SK-N-SH treated with all-trans-retinoic acid at 6 μM for 48 hours (cell line): ENCODE measurements at regions not wholly inside any gene's neighbourhood (a gene's known extent, or its start where the extent isn't known, plus 50 kb on each side); places are given as distances from the start of the nearest gene placed in this dataset.

Experiments used
- ATAC-seq: fragments of 200-7000 bp; cut with Tn5 transposase; 3 replicates; pipeline ENCODE4 v1.9.1; 2020; ENCODE audit warnings: mild to moderate bottlenecking, moderate library complexity
- ARNTL ChIP-seq: fragments of 450-650 bp; formaldehyde crosslinking; IDR thresholded peaks from 2 replicates; pipeline ENCODE4 v1.5.0; 2020; ENCODE audit warnings: low read depth, mild to moderate bottlenecking, moderate library complexity, borderline replicate concordance
- BACH2 ChIP-seq: fragments of 250-450 bp; sonication (Bioruptor Pico); IDR thresholded peaks from 2 replicates; pipeline ENCODE4 v1.9.0; 2021; ENCODE audit warnings: mild to moderate bottlenecking, borderline replicate concordance
- CREB5 ChIP-seq: fragments of 250-450 bp; sonication (Bioruptor Pico); IDR thresholded peaks from 2 replicates; pipeline ENCODE4 v1.5.1; 2020; ENCODE audit warnings: low read depth, mild to moderate bottlenecking, moderate library complexity
- CSDC2 ChIP-seq: fragments of 250-450 bp; sonication (Bioruptor Pico); IDR thresholded peaks from 2 replicates; pipeline ENCODE4 v1.5.0; 2020; ENCODE audit warnings: mild to moderate bottlenecking, moderate library complexity
- CSRNP3 ChIP-seq: fragments of 250-450 bp; sonication (Bioruptor Pico); IDR thresholded peaks from 2 replicates; pipeline ENCODE4 v1.5.1; 2021; ENCODE audit warnings: mild to moderate bottlenecking, moderate library complexity
- ESRRG ChIP-seq: fragments of 250-450 bp; sonication (Bioruptor Pico); IDR thresholded peaks from 2 replicates; pipeline ENCODE4 v1.6.1; 2021; ENCODE audit warnings: mild to moderate bottlenecking
- GLIS3 ChIP-seq: fragments of 250-450 bp; sonication (Bioruptor Pico); IDR thresholded peaks from 2 replicates; pipeline ENCODE4 v1.5.0; 2020; ENCODE audit warnings: mild to moderate bottlenecking, moderate library complexity
- PATZ1 ChIP-seq: fragments of 250-450 bp; sonication (Bioruptor Pico); IDR thresholded peaks from 2 replicates; pipeline ENCODE4 v1.8.0; 2020; ENCODE audit warnings: mild to moderate bottlenecking, moderate library complexity, borderline replicate concordance
- POU6F1 ChIP-seq: fragments of 250-450 bp; sonication (Bioruptor Pico); IDR thresholded peaks from 2 replicates; pipeline ENCODE4 v1.8.0; 2021; ENCODE audit warnings: low read depth, mild to moderate bottlenecking, moderate library complexity, borderline replicate concordance
- PPARA ChIP-seq: fragments of 250-450 bp; sonication (Bioruptor Pico); IDR thresholded peaks from 2 replicates; pipeline ENCODE4 v1.5.0; 2020; ENCODE audit warnings: mild to moderate bottlenecking, borderline replicate concordance
- RARB ChIP-seq: fragments of 250-450 bp; sonication (Bioruptor Pico); IDR thresholded peaks from 2 replicates; pipeline ENCODE4 v1.8.0; 2021; ENCODE audit warnings: mild to moderate bottlenecking, moderate library complexity
- SNAI2 ChIP-seq: fragments of 250-450 bp; sonication (Bioruptor Pico); IDR thresholded peaks from 2 replicates; pipeline ENCODE4 v1.5.0; 2020; ENCODE audit warnings: mild to moderate bottlenecking, moderate library complexity
- TCF4 ChIP-seq: fragments of 250-450 bp; sonication (Bioruptor Pico); IDR thresholded peaks from 2 replicates; pipeline ENCODE4 v1.8.0; 2021; ENCODE audit warnings: mild to moderate bottlenecking, moderate library complexity, borderline replicate concordance
- TOX ChIP-seq: fragments of 250-450 bp; sonication (Bioruptor Pico); IDR thresholded peaks from 2 replicates; pipeline ENCODE4 v1.8.0; 2021; ENCODE audit warnings: mild to moderate bottlenecking, moderate library complexity, borderline replicate concordance
- TSHZ2 ChIP-seq: fragments of 250-450 bp; sonication (Bioruptor Pico); IDR thresholded peaks from 2 replicates; pipeline ENCODE4 v1.5.0; 2020; ENCODE audit warnings: mild to moderate bottlenecking, moderate library complexity
- ZC3H10 ChIP-seq: fragments of 250-450 bp; sonication (Bioruptor Pico); IDR thresholded peaks from 2 replicates; pipeline ENCODE4 v1.5.1; 2021; ENCODE audit warnings: mild to moderate bottlenecking, moderate library complexity
- ZFP3 ChIP-seq: fragments of 250-450 bp; sonication (Bioruptor Pico); IDR thresholded peaks from 2 replicates; pipeline ENCODE4 v1.5.0; 2020; ENCODE audit warnings: mild to moderate bottlenecking, moderate library complexity
- ZFP30 ChIP-seq: fragments of 450-650 bp; formaldehyde crosslinking; IDR thresholded peaks from 2 replicates; pipeline ENCODE4 v1.5.0; 2022; ENCODE audit warnings: mild to moderate bottlenecking, moderate library complexity
- ZNF565 ChIP-seq: fragments of 450-650 bp; formaldehyde crosslinking; conservative IDR thresholded peaks from 2 replicates; pipeline ENCODE4 v1.5.0; 2020; ENCODE audit warnings: low read depth, mild to moderate bottlenecking, moderate library complexity
- ZNF70 ChIP-seq: fragments of 450-650 bp; formaldehyde crosslinking; IDR thresholded peaks from 2 replicates; pipeline ENCODE4 v1.5.0; 2020; ENCODE audit warnings: mild to moderate bottlenecking, moderate library complexity
- ZNF8 ChIP-seq: fragments of 450-650 bp; formaldehyde crosslinking; IDR thresholded peaks from 2 replicates; pipeline ENCODE4 v1.5.0; 2020; ENCODE audit warnings: mild to moderate bottlenecking, moderate library complexity

GRCh38 chr2:39934851-39935250 is 155.8 kb upstream of the THUMPD2 start:
- ATAC-seq: no peak
- TF ChIP-seq CSRNP3 (CRISPR knock-in tag) (no peak), BACH2 (CRISPR knock-in tag) (no peak)
- TF ChIP-seq, all 23 proteins: peak for 0

- no peak for ATAC-seq
- TF ChIP-seq PPARA (CRISPR knock-in tag) (no peak), CREB5 (no peak), ZFP30 (CRISPR knock-in tag) (no peak)
These were observed 154.1 kb upstream of the THUMPD2 start for GRCh38 chr2:39933196-39933595.

- no peak for ATAC-seq
- TF ChIP-seq TSHZ2 (CRISPR knock-in tag) (no peak), ZNF565 (no peak), CSDC2 (no peak), ESRRG (CRISPR knock-in tag) (no peak), ZNF70 (CRISPR knock-in tag) (no peak), ZNF8 (no peak), POU6F1 (CRISPR knock-in tag) (no peak), ZC3H10 (CRISPR knock-in tag) (no peak), ARNTL (CRISPR knock-in tag) (no peak), TCF4 (CRISPR knock-in tag) (no peak), ZFP30 (CRISPR knock-in tag) (no peak), SNAI2 (CRISPR knock-in tag) (no peak), TOX (CRISPR knock-in tag) (no peak), RARB (CRISPR knock-in tag) (no peak)
These were observed 153.1 kb upstream of the THUMPD2 start for GRCh38 chr2:39932198-39932597.

GRCh38 chr2:39930175-39930917 is 151.3 kb upstream of the THUMPD2 start:
- no peak for ATAC-seq
- TF ChIP-seq CREB5 (no peak), ZNF565 (no peak), SNAI2 (CRISPR knock-in tag) (no peak), PATZ1 (no peak), BACH2 (CRISPR knock-in tag) (no peak), ZNF70 (CRISPR knock-in tag) (no peak), CSDC2 (no peak), TCF4 (CRISPR knock-in tag) (no peak), ZFP3 (no peak), GLIS3 (CRISPR knock-in tag) (no peak), ZC3H10 (CRISPR knock-in tag) (no peak), ARNTL (CRISPR knock-in tag) (no peak), PPARA (CRISPR knock-in tag) (no peak), TSHZ2 (CRISPR knock-in tag) (no peak)
